BJ (cell line): ENCODE measurements at regions not wholly inside any gene's neighbourhood (a gene's known extent, or its start where the extent isn't known, plus 50 kb on each side); places are given as distances from the start of the nearest gene placed in this dataset.
"Not testable (repeated sequence)": the region's sequence is repeated elsewhere in the genome, so short reads cannot be mapped to it uniquely, and the experiment has no call there.

ENCODE experiments used
- CTCF ChIA-PET: fragments of 350-600 bp; formaldehyde crosslinking; extraction: SDS; loops from one replicate; lab custom pipeline; 2021; ENCODE audit warnings: antibody characterized with exemption, inconsistent platforms; lab: Yijun Ruan, JAX
- POLR2A ChIA-PET: fragments of 300-600 bp; sonication (Branson Sonifier 250); formaldehyde crosslinking; extraction: SDS; loops from one replicate; lab custom pipeline; 2021; ENCODE audit warnings: antibody characterized with exemption; lab: Charles Lee
- DNase-seq: peaks from one replicate; pipeline ENCODE4 v3.0.0-alpha.2; 2011; ENCODE audit warnings: low read depth
- H3K27me3 ChIP-seq: 2 replicates; pipeline ENCODE4 v1.6.0; 2011; ENCODE audit warnings: low read length; ENCODE audit not compliant: control insufficient read depth, insufficient read depth
- H3K36me3 ChIP-seq: 2 replicates; pipeline ENCODE4 v1.5.1; 2011; ENCODE audit warnings: low read length; ENCODE audit not compliant: control insufficient read depth, insufficient read depth
- H3K4me3 ChIP-seq: 2 replicates; pipeline ENCODE4 v1.5.1; 2011; ENCODE audit warnings: low read depth, mild to moderate bottlenecking, control low read depth, low read length
- TF ChIP-seq, protein P1 (sequence below): IDR thresholded peaks from 2 replicates; pipeline ENCODE4 v1.5.1; 2011; ENCODE audit warnings: low read depth, mild to moderate bottlenecking, control low read depth, inconsistent platforms, low read length, moderate library complexity; ENCODE audit not compliant: insufficient read depth

DNA sequence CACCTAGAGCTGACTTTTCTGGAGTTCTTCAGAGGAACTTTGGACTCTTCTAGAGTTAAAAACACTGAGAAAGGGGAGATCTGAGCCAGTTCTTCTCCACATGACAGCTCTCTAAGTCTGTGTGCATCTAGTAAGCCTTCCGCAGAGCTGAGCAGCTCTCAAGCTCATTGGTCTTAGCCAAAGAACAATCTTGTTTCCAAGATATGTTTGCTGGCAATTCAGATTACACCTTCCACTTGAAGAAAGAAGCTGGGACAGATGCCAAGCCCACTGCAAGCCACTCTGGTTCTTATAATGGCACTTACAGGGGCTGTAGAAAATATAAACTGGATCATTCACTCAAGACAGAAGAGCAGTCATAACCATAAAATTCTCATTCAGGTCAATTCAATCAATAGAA is 134.1 kb upstream of the TOX3 start:
- TF ChIP-seq, protein P1, sequence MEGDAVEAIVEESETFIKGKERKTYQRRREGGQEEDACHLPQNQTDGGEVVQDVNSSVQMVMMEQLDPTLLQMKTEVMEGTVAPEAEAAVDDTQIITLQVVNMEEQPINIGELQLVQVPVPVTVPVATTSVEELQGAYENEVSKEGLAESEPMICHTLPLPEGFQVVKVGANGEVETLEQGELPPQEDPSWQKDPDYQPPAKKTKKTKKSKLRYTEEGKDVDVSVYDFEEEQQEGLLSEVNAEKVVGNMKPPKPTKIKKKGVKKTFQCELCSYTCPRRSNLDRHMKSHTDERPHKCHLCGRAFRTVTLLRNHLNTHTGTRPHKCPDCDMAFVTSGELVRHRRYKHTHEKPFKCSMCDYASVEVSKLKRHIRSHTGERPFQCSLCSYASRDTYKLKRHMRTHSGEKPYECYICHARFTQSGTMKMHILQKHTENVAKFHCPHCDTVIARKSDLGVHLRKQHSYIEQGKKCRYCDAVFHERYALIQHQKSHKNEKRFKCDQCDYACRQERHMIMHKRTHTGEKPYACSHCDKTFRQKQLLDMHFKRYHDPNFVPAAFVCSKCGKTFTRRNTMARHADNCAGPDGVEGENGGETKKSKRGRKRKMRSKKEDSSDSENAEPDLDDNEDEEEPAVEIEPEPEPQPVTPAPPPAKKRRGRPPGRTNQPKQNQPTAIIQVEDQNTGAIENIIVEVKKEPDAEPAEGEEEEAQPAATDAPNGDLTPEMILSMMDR: no peak
- DNase-seq: no peak
- ChIA-PET POLR2A (no interaction called here), CTCF (no interaction called here)
- Histone ChIP-seq H3K36me3 (no peaks in the 10 kb centered on the region), H3K4me3 (no peak overlapping the region), H3K27me3 (no peaks in the 10 kb centered on the region)

DNA sequence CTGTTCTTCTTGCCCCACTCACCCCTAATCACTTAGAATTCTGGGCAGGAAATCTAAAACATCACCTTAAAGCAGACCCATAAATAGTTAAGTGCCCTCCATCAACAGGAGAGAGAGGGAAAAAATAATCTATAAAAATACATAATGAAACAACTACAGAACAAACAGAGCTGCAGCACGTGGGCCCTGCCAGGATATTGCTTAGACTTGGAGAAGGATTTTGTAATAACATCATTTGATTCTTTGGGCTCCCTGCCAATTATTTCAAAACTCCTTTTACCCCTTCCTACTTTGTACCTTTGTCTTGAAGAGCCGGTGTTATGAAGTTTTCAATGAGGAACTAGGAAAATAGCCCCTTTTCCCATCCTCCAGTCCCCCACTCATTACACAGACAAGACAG is 130.6 kb upstream of the TOX3 start:
- Histone ChIP-seq H3K4me3 (no peak overlapping the region), H3K36me3 (no peaks in the 10 kb centered on the region), H3K27me3 (no peaks in the 10 kb centered on the region)
- TF ChIP-seq, protein P1: no peak
- CTCF ChIA-PET: no interaction called here
- DNase-seq: no peak
- POLR2A ChIA-PET: no interaction called here

DNA sequence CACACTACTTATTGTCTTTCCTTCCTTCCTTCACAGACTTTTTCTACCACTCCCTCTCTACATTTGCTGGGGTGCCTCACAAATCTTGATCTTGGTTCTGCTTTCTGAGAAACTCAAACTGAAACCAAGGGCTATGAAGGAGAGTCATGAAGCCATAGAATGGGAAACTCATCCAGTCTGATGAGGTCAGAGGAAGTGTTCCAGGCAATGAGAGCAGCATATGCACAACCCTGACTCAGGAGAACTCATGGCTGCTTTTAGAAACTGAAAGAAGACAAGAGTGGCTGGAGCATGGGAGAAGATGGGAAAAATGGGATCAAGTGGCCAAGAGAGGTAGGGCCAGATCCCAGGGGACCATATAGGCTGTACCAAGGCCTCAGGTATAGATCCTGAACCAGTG is 130.0 kb upstream of the TOX3 start:
- POLR2A ChIA-PET: no interaction called here
- DNase-seq: no peak
- CTCF ChIA-PET: no interaction called here

DNA sequence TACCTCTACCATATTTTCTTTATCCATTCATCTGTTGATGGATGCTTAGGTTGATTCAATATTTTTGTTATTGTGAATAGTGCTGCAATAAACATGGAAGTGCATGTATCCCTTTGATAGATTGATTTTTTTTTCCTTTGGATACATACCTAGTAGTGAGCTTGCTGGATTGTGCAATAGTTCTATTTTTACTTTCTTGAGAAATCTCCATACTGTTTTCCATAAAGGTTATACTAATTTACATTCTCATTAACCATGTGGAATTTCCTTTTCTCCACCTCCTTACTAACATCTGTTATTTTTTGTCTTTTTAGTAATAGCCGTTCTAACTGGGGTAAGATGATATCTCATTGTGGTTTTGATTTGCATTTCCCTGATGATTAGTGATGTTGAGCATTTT is 124.6 kb upstream of the TOX3 start:
- no peaks in the 10 kb centered on the region for H3K27me3 ChIP-seq
- ChIA-PET POLR2A (no interaction called here), CTCF (no interaction called here)
- no peaks in the 10 kb centered on the region for H3K36me3 ChIP-seq
- H3K4me3 ChIP-seq: no peak overlapping the region
- no peak for DNase-seq
- TF ChIP-seq, protein P1: no peak

More for the DNA sequence above, 130.0 kb upstream of the TOX3 start:
- no peak overlapping the region for H3K4me3 ChIP-seq
- no peaks in the 10 kb centered on the region for H3K36me3 ChIP-seq
- no peaks in the 10 kb centered on the region for H3K27me3 ChIP-seq
- TF ChIP-seq, protein P1: no peak

DNA sequence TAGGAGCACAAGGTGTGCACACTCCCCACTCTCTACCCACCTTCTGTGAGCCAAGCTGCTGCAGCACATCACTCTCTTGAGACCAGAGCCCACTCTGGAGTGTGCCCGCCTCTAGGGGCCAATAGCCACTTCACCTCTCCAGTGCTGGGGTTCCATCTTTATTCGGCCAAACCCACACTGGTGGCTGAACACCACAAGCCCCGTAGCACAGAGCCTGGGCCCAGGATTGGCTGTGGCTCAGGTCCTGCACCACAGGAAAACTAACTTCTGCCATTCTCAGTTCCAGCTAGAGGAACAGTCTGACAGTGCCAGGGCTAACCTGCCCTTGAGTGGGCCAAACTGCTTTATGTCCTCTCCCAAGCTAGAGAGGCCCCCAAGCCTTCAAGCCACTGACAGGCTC is 111.0 kb upstream of the TOX3 start:
- no peak overlapping the region for H3K4me3 ChIP-seq
- DNase-seq: no peak
- H3K36me3 ChIP-seq: no peaks in the 10 kb centered on the region
- POLR2A ChIA-PET: no interaction called here
- no peaks in the 10 kb centered on the region for H3K27me3 ChIP-seq
- CTCF ChIA-PET: no interaction called here
- TF ChIP-seq, protein P1: no peak

DNA sequence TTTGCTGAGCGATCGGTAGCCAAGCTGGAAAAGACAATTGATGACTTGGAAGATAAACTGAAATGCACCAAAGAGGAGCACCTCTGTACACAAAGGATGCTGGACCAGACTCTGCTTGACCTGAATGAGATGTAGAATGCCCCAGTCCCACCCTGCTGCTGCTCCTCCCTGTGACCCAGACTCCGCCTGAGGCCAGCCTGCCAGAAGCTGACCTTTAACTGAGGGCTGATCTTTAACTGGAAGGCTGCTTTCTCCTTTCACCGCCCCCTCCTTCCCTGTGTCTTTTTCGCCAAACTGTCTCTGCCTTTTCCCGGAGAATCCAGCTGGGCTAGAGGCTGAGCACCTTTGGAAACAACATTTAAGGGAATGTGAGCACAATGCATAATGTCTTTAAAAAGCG is 109.0 kb upstream of the TOX3 start:
- H3K4me3 ChIP-seq, DNase-seq, POLR2A ChIA-PET, CTCF ChIA-PET, H3K36me3 ChIP-seq, H3K27me3 ChIP-seq: not testable (repeated sequence)

DNA sequence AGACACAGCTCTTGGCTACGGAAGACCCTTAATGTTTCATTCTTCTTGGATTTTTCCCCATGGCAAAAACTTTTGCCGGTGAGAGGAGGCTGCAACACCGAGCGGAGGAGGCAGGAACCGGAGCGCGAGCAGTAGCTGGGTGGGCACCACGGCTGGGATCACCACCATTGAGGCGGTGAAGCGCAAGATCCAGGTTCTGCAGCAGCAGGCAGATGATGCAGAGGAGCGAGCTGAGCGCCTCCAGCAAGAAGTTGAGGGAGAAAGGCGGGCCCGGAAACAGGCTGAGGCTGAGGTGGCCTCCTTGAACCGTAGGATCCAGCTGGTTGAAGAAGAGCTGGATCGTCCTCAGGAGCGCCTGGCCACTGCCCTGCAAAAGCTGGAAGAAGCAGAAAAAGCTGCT is 108.2 kb upstream of the TOX3 start:
- POLR2A ChIA-PET, H3K36me3 ChIP-seq, DNase-seq, H3K4me3 ChIP-seq, H3K27me3 ChIP-seq, CTCF ChIA-PET: not testable (repeated sequence)
